OCI-LY3 (cell line): ENCODE measurements at regions not wholly inside any gene's neighbourhood (a gene's known extent, or its start where the extent isn't known, plus 50 kb on each side); places are given as distances from the start of the nearest gene placed in this dataset.

Experiments
- H2AFZ ChIP-seq: fragments of 200-600, 300-600 bp; shearing (Covaris generic); 2 replicates; pipeline ENCODE4 v1.6.0; 2014; ENCODE audit warnings: antibody characterized with exemption, low read depth, low read length
- H3K27ac ChIP-seq: fragments of 200-600, 300-600 bp; sonication (generic); 2 replicates; pipeline ENCODE4 v1.5.1; 2014; ENCODE audit warnings: mild to moderate bottlenecking, low read length, moderate library complexity, mixed read lengths
- H3K27me3 ChIP-seq: fragments of 200-600, 300-600 bp; sonication (generic); 2 replicates; pipeline ENCODE4 v1.6.1; 2014; ENCODE audit warnings: low read depth, low read length, mixed read lengths
- H3K36me3 ChIP-seq: fragments of 200-600, 300-600 bp; sonication (generic); replicated peaks from 2 replicates; pipeline ENCODE3; 2014; ENCODE audit warnings: low read depth, low read length, mixed read lengths
- H3K4me1 ChIP-seq: fragments of 300-600, 200-600 bp; sonication (generic); 2 replicates; pipeline ENCODE4 v1.6.1; 2014; ENCODE audit warnings: low read length, mixed read lengths
- H3K4me2 ChIP-seq: fragments of 200-600, 300-600 bp; sonication (generic); 2 replicates; pipeline ENCODE4 v1.6.1; 2014; ENCODE audit warnings: low read length, mixed read lengths
- H3K4me3 ChIP-seq: fragments of 300-600, 200-600 bp; sonication (generic); 2 replicates; pipeline ENCODE4 v1.5.1; 2014; ENCODE audit warnings: antibody characterized with exemption, mild to moderate bottlenecking, low read length, moderate library complexity
- H3K79me2 ChIP-seq: fragments of 300-600, 200-600 bp; shearing (Covaris generic); 2 replicates; pipeline ENCODE4 v1.6.1; 2014; ENCODE audit warnings: mild to moderate bottlenecking, low read length, mixed read lengths
- H3K9ac ChIP-seq: fragments of 300-600, 200-600 bp; shearing (Covaris generic); 2 replicates; pipeline ENCODE4 v1.6.0; 2014; ENCODE audit warnings: mild to moderate bottlenecking, low read length, moderate library complexity
- H3K9me3 ChIP-seq: fragments of 200-600, 300-600 bp; shearing (Covaris generic); 2 replicates; pipeline ENCODE4 v1.6.1; 2014; ENCODE audit warnings: low read length, mixed read lengths; ENCODE audit not compliant: insufficient read depth
- H4K20me1 ChIP-seq: fragments of 200-600, 300-600 bp; sonication (generic); 2 replicates; pipeline ENCODE4 v1.6.1; 2016; ENCODE audit warnings: low read length, mixed read lengths; ENCODE audit not compliant: insufficient read depth
- CTCF ChIP-seq: fragments of 200-600, 300-600 bp; sonication (generic); IDR thresholded peaks from 2 replicates; pipeline ENCODE4 v1.5.1; 2014; ENCODE audit warnings: antibody characterized with exemption, low read length, low read depth
- EZH2phosphoT487 ChIP-seq: fragments of 200-600 bp; shearing (Covaris generic); IDR thresholded peaks from 2 replicates; pipeline ENCODE4 v1.6.1; 2018; ENCODE audit warnings: antibody characterized with exemption, mixed run types, low read depth

GRCh38 chr18:22467760-22468553 is 50.2 kb upstream of the CTAGE1 start:
- no peaks in the 10 kb centered on the region for H3K36me3 ChIP-seq
- no peak overlapping the region for H3K4me2 ChIP-seq
- H3K27me3 ChIP-seq = 0 out of 2 replicates have a peak, but pooled peaks cover 2% of the 10 kb centered on the region
- no peaks in the 10 kb centered on the region for H3K79me2 ChIP-seq
- no peaks in the 10 kb centered on the region for H4K20me1 ChIP-seq
- no peak overlapping the region for H3K4me3 ChIP-seq
- no peak overlapping the region for H3K9ac ChIP-seq
- H3K27ac ChIP-seq = no peak overlapping the region
- H3K9me3 ChIP-seq = no peaks in the 10 kb centered on the region
- no peaks in the 10 kb centered on the region for H3K4me1 ChIP-seq
- H2AFZ ChIP-seq = no peak overlapping the region
- TF ChIP-seq CTCF (no peak), EZH2phosphoT487 (no peak)

DNA sequence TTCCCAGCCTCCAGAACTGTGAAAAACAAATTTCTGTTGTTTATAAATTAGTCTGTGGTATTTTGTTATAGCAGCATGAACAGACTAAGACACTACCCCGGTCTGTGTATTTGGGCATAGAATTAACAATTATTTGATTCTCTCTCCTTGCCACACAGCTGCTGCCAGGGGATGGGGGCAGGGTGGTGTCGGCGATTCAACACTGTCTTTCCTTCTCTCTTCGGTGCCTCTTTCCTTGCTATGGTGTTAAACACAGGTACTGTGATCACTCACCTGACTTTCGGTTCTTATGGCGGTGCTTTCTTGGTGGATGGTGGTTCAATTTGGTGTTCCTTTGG is 50.8 kb upstream of the CTAGE1 start:
- no peak for TF ChIP-seq CTCF
- TF ChIP-seq EZH2phosphoT487 = no peak
- Histone ChIP-seq H3K9ac (no peak overlapping the region), H3K79me2 (no peaks in the 10 kb centered on the region), H3K4me3 (no peak overlapping the region), H2AFZ (no peak overlapping the region), H3K27me3 (no peaks in the 10 kb centered on the region), H3K4me2 (no peak overlapping the region), H3K36me3 (no peaks in the 10 kb centered on the region), H3K9me3 (no peaks in the 10 kb centered on the region), H4K20me1 (no peaks in the 10 kb centered on the region), H3K27ac (no peak overlapping the region), H3K4me1 (no peaks in the 10 kb centered on the region)

- no peaks in the 10 kb centered on the region for H3K27me3 ChIP-seq
- no peak overlapping the region for H3K9ac ChIP-seq
- H3K4me1 ChIP-seq = no peaks in the 10 kb centered on the region
- no peaks in the 10 kb centered on the region for H4K20me1 ChIP-seq
- no peaks in the 10 kb centered on the region for H3K36me3 ChIP-seq
- H3K4me3 ChIP-seq = no peak overlapping the region
- H2AFZ ChIP-seq = no peak overlapping the region
- no peaks in the 10 kb centered on the region for H3K9me3 ChIP-seq
- no peak overlapping the region for H3K4me2 ChIP-seq
- no peak for TF ChIP-seq EZH2phosphoT487
- no peak for TF ChIP-seq CTCF
- H3K27ac ChIP-seq = no peak overlapping the region
- H3K79me2 ChIP-seq = no peaks in the 10 kb centered on the region
These were observed 51.5 kb upstream of the CTAGE1 start for GRCh38 chr18:22469061-22469734.

- TF ChIP-seq CTCF (no peak), EZH2phosphoT487 (no peak)
- Histone ChIP-seq H3K9me3 (no peaks in the 10 kb centered on the region), H2AFZ (no peak overlapping the region), H3K9ac (no peak overlapping the region), H3K36me3 (no peaks in the 10 kb centered on the region), H3K4me2 (no peak overlapping the region), H3K27me3 (no peaks in the 10 kb centered on the region), H3K4me1 (no peaks in the 10 kb centered on the region), H3K27ac (no peak overlapping the region), H3K79me2 (no peaks in the 10 kb centered on the region), H4K20me1 (no peaks in the 10 kb centered on the region), H3K4me3 (no peak overlapping the region)
These were observed 52.2 kb upstream of the CTAGE1 start for GRCh38 chr18:22469926-22470247.
